ENCODE measurements at regions not wholly inside any gene's neighbourhood (a gene's known extent, or its start where the extent isn't known, plus 50 kb on each side); places are given as distances from the start of the nearest gene placed in this dataset.

DNA sequence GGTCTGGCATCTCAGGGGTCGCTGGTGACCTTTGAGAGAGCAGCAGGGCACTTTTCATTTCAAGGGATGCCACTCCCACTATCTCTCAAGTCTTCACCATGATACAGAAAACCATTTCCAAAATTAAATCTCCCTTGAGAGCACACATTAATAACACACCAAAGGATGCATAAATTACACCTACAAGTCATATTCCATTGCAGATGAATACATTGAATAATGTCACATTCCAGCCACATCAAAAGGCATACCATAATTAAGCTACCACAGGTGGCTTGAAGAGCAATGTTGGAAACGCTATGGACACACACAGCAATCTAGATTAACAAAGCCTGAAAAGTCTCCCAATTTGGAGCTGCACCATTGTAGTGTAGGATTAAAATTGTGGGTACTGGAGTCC, 353.3 kb upstream of the ZMIZ1 start:
- TF ChIP-seq CTCF (IDR thresholded peaks at IDR 0.05) = no peak
- TF ChIP-seq TCF12 (IDR thresholded peaks at IDR 0.05) = no peak
- no peak for TF ChIP-seq JUND (IDR thresholded peaks at IDR 0.05)
- no peak for TF ChIP-seq RAD21 (IDR thresholded peaks at IDR 0.05; ENCODE audit: low read length)
- TF ChIP-seq EP300 (IDR thresholded peaks at IDR 0.05; ENCODE audit: borderline replicate concordance in 1 of 2, low read depth in 1 of 2, low read length in 1 of 2) = no peak
- TF ChIP-seq RFX5 (IDR thresholded peaks at IDR 0.05; ENCODE audit: low read length) = no peak
- no peak for TF ChIP-seq TEAD4 (IDR thresholded peaks at IDR 0.05; ENCODE audit: borderline replicate concordance, insufficient read depth)
- no peak for TF ChIP-seq POLR2AphosphoS5 (IDR thresholded peaks at IDR 0.05; ENCODE audit: low read depth, low read length)
